ENCODE measurements at regions not wholly inside any gene's neighbourhood (a gene's known extent, or its start where the extent isn't known, plus 50 kb on each side); places are given as distances from the start of the nearest gene placed in this dataset.

DNA sequence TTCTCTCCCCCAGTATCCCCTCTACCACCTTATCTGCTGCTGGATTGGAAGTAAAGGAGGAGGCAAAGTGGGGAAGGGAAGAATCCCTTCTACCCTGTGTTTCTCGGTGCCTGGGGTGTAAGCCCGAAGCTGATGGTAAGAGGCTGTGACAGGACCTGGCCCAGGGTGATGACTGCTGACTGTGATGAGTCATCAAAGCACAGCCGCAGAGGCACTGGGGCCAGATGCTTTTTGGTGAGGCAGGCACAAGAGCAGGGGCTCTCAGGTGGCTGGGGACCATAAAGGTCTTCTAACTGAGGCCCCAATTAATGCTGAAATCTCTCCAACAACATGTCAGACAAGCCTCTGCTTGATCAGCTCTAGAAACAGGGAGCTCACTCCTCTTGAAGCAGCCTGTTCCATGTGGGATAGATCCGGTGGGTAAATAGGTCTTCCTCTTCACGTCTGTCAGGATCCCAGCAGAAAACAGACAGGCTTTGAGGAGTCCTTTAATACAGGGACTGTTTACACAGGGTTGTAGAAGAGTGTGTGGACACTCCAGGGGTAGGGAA, 86.1 kb upstream of the PCBD1 start:
- no peak overlapping the region for H3K27ac ChIP-seq (ENCODE audit: low read depth, low read length)
- ChIA-PET RAD21 (ENCODE audit: low non-redundant PET in 1 of 2, low total read pairs in 2 of 2, uncharacterized antibody in 2 of 2, unreplicated experiment in 2 of 2) (no interaction called here), CTCF (no interaction called here), POLR2A (no interaction called here)
- peak overlapping the region; percentile 10 for H2AFZ ChIP-seq (ENCODE audit: low read depth, low read length, poor library complexity, severe bottlenecking)
- no peak overlapping the region for H3K9ac ChIP-seq (ENCODE audit: low read length)
- peak overlapping the region; percentile 45 for H3K4me2 ChIP-seq (ENCODE audit: low read length)
- H3K36me3 ChIP-seq (ENCODE audit: control insufficient read depth in 1 of 2, insufficient read depth in 2 of 2, low read length in 2 of 2): no peaks in the 10 kb centered on the region
- peaks cover 4 to 8% of the 10 kb centered on the region in 2 experiments for H3K4me1 ChIP-seq (ENCODE audit: control insufficient read depth in 1 of 2, insufficient read depth in 2 of 2, low read length in 2 of 2)
- BruUV-seq (replicated peaks): no TSS peak
- peak; percentile 89 for ATAC-seq
- H3K9me2 ChIP-seq (ENCODE audit: insufficient read depth): no peaks in the 10 kb centered on the region
- H3K9me3 ChIP-seq (ENCODE audit: control insufficient read depth in 1 of 2, insufficient read depth in 1 of 2, low read depth in 1 of 2, low read length in 2 of 2): no peaks in the 10 kb centered on the region
- H3K4me3 ChIP-seq (replicated peaks in 1 of 2; ENCODE audit: low read depth in 1 of 2, low read length in 2 of 2): no peak overlapping the region
- TF ChIP-seq EZH2phosphoT487 (IDR thresholded peaks at IDR 0.05; ENCODE audit: borderline replicate concordance) (no peak), CBX3 (IDR thresholded peaks at IDR 0.05; ENCODE audit: low read depth) (no peak), POLR2AphosphoS5 (IDR thresholded peaks at IDR 0.05; ENCODE audit: low read depth, low read length) (no peak), SP1 (IDR thresholded peaks at IDR 0.05; ENCODE audit: low read depth) (no peak), EZH2 (IDR thresholded peaks at IDR 0.05) (no peak), SRF (IDR thresholded peaks at IDR 0.05; ENCODE audit: low read depth) (no peak), JUND (IDR thresholded peaks at IDR 0.05) (peak; percentile 52; the same call in 1 of the 2 replicates), FOSL1 (IDR thresholded peaks at IDR 0.05; ENCODE audit: low read depth) (peak; percentile 40), TCF7L2 (IDR thresholded peaks at IDR 0.05; ENCODE audit: borderline replicate concordance, extremely low read depth, insufficient read depth, insufficient read length) (peak; percentile 87)
- TF ChIP-seq, protein P1, sequence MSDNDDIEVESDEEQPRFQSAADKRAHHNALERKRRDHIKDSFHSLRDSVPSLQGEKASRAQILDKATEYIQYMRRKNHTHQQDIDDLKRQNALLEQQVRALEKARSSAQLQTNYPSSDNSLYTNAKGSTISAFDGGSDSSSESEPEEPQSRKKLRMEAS (IDR thresholded peaks at IDR 0.05): no peak
- no peaks in the 10 kb centered on the region for H3K79me2 ChIP-seq (ENCODE audit: insufficient read depth, low read length)
- no peaks in the 10 kb centered on the region for H4K20me1 ChIP-seq (ENCODE audit: insufficient read depth)
- peaks cover 2% of the 10 kb centered on the region; the same call in 1 of the 2 replicates for H3K27me3 ChIP-seq (ENCODE audit: insufficient read depth, low read length)
- intact Hi-C loops (cut with micrococcal nuclease): no loop called here
- no peak for DNase-seq (ENCODE audit: low read depth, low spot score)

DNA sequence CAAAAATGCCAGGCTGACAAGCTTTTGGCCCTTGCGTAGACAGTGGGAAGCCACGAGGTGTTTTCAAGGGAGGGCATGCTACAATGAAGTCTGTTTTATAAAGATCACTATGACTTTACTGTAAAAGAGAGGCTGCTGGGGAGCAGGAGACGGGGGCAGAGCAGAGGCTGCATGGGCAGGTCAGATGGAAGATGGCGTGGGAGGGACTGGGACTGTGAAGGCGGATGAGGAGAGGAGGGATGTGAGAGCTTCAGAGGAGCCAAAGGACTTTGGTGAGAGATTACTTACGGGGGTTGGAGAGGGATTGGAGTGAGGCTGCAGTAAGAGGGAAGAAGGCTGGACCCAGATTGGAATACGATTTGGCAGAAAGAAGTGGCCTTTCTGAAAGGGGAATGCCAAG, 86.6 kb upstream of the PCBD1 start:
- BruUV-seq (replicated peaks): no TSS peak
- H4K20me1 ChIP-seq (ENCODE audit: insufficient read depth): no peaks in the 10 kb centered on the region
- RAD21 ChIA-PET (ENCODE audit: low non-redundant PET in 1 of 2, low total read pairs in 2 of 2, uncharacterized antibody in 2 of 2, unreplicated experiment in 2 of 2): no interaction called here
- H3K4me2 ChIP-seq (ENCODE audit: low read length): no peak overlapping the region
- no peak overlapping the region for H3K27ac ChIP-seq (ENCODE audit: low read depth, low read length)
- H3K9me2 ChIP-seq (ENCODE audit: insufficient read depth): no peaks in the 10 kb centered on the region
- no peaks in the 10 kb centered on the region for H3K79me2 ChIP-seq (ENCODE audit: insufficient read depth, low read length)
- 0 out of 2 replicates have a peak, but pooled peaks have one; percentile 14 for ATAC-seq
- no peak overlapping the region for H3K4me3 ChIP-seq (replicated peaks in 1 of 2; ENCODE audit: low read depth in 1 of 2, low read length in 2 of 2)
- POLR2A ChIA-PET: no interaction called here
- H3K27me3 ChIP-seq (ENCODE audit: insufficient read depth, low read length): peaks cover 2% of the 10 kb centered on the region; the same call in 1 of the 2 replicates
- H3K9ac ChIP-seq (ENCODE audit: low read length): no peak overlapping the region
- H3K9me3 ChIP-seq (ENCODE audit: control insufficient read depth in 1 of 2, insufficient read depth in 1 of 2, low read depth in 1 of 2, low read length in 2 of 2): no peaks in the 10 kb centered on the region
- DNase-seq (ENCODE audit: low read depth, low spot score): no peak
- H3K4me1 ChIP-seq (ENCODE audit: control insufficient read depth in 1 of 2, insufficient read depth in 2 of 2, low read length in 2 of 2): peaks cover 4 to 8% of the 10 kb centered on the region in 2 experiments
- CTCF ChIA-PET: no interaction called here
- H2AFZ ChIP-seq (ENCODE audit: low read depth, low read length, poor library complexity, severe bottlenecking): no peak overlapping the region
- intact Hi-C loops (cut with micrococcal nuclease): no loop called here
- no peaks in the 10 kb centered on the region for H3K36me3 ChIP-seq (ENCODE audit: control insufficient read depth in 1 of 2, insufficient read depth in 2 of 2, low read length in 2 of 2)
- TF ChIP-seq FOSL1 (IDR thresholded peaks at IDR 0.05; ENCODE audit: low read depth) (no peak), RAD21 (IDR thresholded peaks at IDR 0.05; ENCODE audit: low read depth) (no peak), YY1 (IDR thresholded peaks at IDR 0.05; ENCODE audit: extremely low read depth, insufficient replicate concordance, low read depth, low read length) (no peak), TCF7L2 (IDR thresholded peaks at IDR 0.05; ENCODE audit: borderline replicate concordance, extremely low read depth, insufficient read depth, insufficient read length) (no peak), EZH2 (IDR thresholded peaks at IDR 0.05) (no peak)
- TF ChIP-seq, protein P2, sequence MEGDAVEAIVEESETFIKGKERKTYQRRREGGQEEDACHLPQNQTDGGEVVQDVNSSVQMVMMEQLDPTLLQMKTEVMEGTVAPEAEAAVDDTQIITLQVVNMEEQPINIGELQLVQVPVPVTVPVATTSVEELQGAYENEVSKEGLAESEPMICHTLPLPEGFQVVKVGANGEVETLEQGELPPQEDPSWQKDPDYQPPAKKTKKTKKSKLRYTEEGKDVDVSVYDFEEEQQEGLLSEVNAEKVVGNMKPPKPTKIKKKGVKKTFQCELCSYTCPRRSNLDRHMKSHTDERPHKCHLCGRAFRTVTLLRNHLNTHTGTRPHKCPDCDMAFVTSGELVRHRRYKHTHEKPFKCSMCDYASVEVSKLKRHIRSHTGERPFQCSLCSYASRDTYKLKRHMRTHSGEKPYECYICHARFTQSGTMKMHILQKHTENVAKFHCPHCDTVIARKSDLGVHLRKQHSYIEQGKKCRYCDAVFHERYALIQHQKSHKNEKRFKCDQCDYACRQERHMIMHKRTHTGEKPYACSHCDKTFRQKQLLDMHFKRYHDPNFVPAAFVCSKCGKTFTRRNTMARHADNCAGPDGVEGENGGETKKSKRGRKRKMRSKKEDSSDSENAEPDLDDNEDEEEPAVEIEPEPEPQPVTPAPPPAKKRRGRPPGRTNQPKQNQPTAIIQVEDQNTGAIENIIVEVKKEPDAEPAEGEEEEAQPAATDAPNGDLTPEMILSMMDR (IDR thresholded peaks at IDR 0.05 in 2 of 3, conservative IDR thresholded peaks at IDR 0.05 in 1 of 3; ENCODE audit: borderline replicate concordance in 1 of 3, insufficient read depth in 1 of 3, low read depth in 2 of 3, low read length in 2 of 3): no peak
- TF ChIP-seq, protein P1 (IDR thresholded peaks at IDR 0.05): no peak
- TF ChIP-seq, protein P3, sequence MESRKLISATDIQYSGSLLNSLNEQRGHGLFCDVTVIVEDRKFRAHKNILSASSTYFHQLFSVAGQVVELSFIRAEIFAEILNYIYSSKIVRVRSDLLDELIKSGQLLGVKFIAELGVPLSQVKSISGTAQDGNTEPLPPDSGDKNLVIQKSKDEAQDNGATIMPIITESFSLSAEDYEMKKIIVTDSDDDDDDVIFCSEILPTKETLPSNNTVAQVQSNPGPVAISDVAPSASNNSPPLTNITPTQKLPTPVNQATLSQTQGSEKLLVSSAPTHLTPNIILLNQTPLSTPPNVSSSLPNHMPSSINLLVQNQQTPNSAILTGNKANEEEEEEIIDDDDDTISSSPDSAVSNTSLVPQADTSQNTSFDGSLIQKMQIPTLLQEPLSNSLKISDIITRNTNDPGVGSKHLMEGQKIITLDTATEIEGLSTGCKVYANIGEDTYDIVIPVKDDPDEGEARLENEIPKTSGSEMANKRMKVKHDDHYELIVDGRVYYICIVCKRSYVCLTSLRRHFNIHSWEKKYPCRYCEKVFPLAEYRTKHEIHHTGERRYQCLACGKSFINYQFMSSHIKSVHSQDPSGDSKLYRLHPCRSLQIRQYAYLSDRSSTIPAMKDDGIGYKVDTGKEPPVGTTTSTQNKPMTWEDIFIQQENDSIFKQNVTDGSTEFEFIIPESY (IDR thresholded peaks at IDR 0.05; ENCODE audit: extremely low read depth, insufficient replicate concordance, low read length): no peak

All from HCT116 (cell line).